ENCODE measurements at regions not wholly inside any gene's neighbourhood (a gene's known extent, or its start where the extent isn't known, plus 50 kb on each side); places are given as distances from the start of the nearest gene placed in this dataset.
"Not testable (repeated sequence)": the region's sequence is repeated elsewhere in the genome, so short reads cannot be mapped to it uniquely, and the experiment has no call there.

DNA sequence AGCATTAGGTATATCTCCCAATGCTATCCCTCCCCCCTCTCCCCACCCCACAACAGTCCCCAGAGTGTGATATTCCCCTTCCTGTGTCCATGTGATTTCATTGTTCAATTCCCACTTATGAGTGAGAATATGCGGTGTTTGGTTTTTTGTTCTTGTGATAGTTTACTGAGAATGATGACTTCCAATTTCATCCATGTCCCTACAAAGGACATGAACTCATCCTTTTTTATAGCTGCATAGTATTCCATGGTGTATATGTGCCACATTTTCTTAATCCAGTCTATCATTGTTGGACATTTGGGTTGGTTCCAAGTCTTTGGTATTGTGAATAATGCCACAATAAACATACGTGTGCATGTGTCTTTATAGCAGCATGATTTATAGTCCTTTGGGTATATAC, 194.6 kb upstream of the WSB1 start:
- not testable (repeated sequence) for DNase-seq

DNA sequence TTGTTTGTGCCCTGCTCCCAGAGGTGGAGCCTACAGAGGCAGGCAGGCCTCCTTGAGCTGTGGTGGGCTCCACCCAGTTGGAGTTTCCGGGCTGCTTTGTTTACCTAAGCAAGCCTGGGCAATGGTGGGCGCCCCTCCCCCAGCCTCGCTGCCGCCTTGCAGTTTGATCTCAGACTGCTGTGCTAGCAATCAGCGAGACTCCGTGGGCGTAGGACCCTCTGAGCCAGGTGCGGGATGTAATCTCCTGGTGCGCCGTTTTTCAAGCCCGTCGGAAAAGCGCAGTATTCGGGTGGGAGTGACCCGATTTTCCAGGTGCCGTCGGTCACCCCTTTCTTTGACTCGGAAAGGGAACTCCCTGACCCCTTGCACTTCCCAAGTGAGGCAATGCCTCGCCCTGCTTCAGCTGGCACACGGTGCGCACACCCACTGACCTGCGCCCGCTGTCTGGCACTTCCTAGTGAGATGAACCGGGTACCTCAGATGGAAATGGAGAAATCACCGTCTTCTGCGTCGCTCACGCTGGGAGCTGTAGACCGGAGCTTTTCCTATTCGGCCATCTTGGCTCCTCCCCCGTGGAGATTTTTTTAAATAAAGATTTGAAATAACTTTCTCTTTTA, 189.2 kb upstream of the WSB1 start:
- DNase-seq, result not testable (repeated sequence)

DNA sequence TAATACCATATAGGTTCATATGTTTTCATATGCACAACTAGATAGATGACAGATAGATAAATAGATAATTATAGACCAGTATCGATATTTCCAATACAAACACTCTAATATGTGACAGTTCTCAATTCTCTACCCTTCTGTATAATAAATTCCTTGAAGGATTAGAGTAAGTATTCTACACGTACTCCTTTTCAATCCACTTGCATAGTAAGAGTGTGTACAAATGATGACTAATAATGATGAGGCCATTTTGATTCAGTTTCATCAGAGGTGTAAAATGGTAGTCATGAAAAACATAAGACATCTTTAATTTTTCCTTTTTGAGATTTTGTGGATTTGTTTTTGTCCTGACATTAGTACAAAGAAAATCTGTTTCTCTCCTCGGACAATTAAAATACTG, 188.3 kb upstream of the WSB1 start:
- no peak for DNase-seq

DNA sequence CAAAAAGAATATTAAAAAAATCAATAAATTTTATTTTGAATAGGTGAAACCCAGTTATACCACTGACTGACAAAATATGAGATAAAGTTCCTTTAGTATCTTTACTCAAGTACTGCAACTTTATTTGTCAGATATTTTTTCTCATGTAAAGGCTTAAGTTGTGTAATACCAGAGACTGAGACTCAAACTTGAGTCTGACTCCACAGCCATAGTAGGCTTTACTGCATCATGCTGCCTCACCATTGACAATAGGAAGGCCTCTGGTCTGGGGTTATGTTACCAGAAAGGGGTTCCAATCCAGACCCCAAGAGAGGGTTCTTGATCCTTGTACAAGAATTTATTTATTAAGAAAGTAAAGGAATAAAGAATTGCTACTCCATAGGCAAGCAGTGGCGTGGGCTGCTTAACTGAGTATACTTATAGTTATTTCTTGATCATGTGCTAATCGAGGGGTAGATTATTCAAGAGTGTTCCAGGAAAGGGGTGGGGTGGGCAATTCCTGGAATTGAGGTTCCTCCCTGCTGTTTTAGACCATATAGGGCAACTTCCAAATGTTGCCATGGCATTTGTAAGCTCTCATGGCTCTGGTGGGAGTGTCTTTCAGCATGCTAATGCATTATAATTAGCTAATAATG, 187.4 kb upstream of the WSB1 start:
- DNase-seq, result no peak

DNA sequence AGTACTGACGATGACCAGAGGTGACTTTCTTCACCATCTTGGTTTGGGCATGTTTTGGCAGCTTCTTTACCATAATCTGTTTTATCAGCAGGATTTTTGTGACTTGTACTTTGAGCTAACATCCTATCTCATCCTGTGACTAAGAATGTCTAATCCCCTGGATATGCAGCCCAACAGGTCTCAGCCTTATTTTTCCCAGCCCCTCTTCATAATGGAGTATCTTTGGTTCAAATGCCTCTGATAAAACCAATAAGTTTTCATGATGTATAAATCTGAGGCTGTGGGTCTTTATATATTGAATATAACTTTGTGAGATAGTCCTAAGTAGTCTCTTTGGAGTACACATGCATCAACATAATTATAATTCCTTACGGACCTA, 186.9 kb upstream of the WSB1 start:
- DNase-seq, result no peak

DNA sequence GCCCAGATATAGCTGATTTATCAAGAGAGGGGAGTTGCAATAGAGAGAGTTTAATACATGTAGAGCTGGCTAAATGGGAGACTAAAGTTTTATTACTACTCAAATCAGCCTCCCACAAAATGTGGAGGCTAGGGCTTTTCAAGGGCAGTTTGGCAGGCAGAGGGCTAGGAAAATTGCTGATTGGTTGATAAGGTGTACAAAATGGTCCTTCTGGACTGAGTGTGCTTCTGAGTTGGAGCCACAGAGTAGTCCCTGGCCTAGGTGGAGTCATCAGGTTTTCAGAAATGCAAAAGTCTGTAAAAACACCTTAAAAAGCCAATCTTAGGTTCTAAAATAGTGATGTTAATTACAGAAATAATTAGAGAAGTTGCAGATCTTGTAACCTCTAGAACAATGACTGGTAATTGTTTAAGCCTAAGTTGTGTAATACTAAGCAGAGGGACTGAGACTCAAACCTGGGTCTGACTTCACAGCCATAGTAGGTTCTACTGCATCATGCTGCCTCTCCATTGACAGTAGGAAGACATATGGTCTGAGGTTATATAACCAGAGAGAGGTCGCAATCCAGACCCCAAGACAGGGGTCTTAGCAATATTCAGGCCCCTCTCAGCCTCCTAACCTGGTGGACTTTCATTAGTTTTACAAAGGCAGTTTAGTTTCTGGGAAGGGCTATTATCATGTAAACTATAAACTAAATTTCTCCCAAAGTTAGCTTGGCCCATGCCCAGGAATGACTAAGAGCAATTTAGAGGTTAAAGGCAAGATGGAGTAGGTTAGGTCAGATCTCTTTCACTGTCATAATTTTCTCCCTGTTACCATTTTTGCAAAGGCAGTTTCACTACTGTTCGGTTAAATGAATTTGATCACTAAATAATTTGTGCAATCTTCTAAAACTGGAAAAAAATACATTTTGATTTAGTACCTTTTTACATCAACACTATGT, 186.3 kb upstream of the WSB1 start:
- DNase-seq, result not testable (repeated sequence)

DNA sequence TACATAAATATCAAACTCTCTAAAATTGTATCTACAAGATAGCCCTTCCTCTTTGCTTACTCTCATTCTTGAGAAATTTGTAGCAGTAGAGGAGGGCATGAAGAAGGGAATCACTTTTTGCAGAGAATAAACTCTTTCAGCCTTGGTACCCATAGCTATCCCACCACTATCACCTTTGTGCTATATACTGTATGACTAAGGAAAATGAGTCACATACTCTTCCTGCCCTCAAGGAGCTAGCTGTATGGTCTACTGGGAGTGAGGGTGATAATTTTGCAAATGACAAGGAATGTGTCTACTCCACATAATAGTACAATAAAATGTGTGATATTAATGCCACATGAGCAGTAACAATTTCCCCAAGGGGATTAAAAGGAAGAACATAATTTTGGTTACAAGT, 184.6 kb upstream of the WSB1 start:
- no peak for DNase-seq

DNA sequence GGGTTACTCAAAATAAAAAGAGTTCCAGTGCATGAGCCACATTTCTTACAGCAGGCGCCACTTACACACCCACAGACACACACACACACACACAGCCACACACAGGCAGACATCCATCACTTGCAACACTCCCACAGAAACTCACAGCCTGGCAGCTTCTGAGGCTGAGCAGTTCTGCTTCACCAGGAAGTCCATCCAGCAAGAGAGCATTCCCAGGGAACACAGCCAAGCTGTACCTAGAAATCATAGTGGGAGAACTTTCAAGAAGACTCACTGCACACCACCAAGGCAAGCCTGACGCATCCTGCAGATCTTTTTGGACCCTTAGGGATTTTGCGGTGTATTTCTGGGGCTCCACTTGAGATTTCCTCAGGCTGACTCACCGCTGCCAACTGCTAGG, 140.9 kb upstream of the WSB1 start:
- no peak for DNase-seq

DNA sequence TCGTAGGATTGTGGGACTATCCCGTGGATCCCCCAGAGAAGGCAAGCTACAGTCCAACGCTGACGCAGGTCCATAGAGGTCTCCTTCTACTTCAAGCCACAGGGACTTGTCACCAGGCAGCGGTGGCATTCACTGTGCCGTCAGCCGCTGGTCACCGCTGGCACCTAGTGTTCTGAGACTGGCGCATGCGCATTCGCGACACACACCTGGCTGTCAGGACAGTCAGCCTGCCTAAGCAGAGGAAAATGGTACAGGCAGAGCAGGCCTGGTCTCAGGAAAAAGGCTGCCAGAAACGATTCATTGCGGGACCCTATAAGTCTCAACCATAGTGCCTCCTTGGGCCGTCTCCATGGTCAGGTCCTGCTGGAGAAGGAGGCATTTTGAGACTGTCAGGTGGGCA, 138.0 kb upstream of the WSB1 start:
- DNase-seq, result no peak

DNA sequence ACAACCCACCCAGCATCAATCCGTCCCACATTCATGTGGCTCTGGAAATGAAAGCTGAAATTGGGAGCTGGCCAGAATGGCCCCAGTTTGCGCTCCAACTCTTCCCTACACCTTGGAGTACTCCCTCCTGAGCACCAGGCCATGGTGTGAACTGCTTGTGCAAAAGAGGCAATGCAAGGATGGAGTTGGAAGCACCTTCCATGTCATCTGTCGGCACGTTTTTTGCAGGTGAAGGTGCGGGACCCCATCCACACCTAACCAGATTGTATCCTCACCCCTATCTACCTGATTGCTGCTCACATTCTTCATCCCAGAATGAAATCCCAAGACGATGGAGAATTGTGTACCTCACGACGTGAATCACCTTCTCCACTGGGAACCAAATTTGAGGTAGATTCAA, 136.6 kb upstream of the WSB1 start:
- no peak for DNase-seq

DNA sequence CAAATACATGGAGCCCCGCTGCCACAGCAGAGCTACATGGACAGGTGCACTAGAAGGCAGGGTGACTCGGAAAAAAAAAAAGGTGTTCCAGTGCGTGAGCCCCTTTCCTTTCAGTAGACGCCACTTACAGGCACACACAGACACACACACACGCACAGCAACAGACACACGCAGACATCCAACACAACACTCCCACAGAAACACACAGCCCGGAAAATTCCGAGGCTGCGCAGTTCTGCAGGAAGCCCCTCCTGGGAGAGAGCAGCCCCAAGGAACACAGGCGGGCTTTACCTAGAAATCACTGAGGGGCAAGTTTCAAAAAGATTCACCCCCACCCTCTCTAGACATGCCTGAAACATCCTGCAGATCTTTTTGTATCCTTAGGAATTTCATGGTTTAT, 136.0 kb upstream of the WSB1 start:
- no peak for DNase-seq

DNA sequence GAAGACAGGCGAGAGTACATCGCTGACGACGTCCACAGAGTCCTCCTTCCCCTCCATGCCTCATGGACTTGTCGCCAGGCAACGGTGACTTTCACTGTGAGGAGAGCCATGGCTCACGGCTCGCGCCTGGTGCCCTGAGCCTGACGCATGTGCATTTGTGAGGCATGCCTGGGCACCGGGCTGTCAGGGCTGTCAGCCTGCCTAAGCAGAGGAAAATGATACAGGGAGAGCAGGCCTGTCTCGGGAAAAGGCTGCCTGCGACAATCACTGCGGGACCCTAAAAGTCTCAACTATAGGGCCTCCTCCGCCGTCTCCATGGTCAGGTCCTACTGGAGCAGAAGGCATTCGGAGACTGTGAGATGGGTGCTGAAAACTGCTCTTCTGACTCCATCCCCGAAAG, 135.5 kb upstream of the WSB1 start:
- no peak for DNase-seq

DNA sequence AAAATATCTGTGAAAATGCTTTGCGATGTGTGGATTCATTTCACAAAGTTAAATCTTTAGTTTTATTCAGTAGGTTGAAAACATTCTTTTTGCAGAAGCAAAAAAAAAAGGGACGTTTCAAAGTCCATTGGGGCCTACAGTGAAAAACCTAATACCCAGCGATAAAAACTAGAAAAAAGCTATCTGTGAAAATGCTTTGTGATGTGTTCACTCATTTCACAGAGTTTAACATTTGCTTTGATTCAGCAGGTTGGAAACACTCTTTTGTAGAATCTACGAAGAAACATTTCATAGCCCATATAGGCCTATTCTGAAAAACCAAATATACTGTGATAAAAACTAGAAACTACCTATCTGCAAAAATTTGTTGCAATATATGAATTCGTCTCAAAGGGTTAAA, 113.6 kb upstream of the WSB1 start:
- DNase-seq, result no peak

DNA sequence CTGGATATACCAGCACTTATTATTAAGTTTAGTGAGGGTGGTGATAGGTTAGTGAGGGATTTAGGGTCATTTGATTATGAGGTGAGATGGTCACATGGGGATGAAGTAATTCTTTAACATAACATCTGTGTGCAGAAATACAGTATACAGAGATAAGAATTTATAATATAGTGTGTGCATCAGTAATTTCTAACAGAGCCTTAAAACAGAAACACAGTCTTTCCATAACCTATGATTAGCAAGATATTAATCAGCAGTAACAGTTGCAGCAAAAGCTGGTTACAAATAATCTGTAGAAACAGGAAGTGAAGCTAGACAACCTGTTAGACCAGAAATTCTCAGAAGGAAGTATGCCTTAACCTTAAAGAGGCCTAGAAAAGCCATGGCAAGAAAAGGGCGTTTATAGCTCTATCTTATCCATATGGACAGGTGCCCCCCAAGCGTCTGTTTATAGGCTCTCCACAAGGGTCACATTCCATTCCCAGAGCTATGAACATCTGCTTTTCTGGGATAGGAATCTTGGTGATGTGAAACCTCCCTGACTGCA, 112.5 kb upstream of the WSB1 start:
- not testable (repeated sequence) for DNase-seq

DNA sequence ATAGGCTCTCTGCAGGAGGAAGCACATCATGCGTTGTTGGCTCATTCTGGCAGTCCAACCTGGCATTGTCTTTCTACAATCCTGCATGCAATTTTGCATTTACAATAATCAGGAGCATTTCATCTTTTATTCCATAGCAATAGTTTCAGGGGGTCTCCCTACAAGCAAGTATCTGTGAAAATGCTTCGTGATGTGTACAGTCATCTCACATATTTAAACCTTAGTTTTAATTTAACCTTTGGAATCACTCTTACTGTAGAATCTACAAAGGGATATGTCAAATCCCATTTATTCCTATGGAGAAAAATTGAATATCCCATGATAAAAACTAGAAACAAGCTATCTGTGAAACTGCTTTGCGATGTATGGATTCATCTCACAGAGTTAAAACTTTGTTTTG, 112.0 kb upstream of the WSB1 start:
- DNase-seq, result no peak

DNA sequence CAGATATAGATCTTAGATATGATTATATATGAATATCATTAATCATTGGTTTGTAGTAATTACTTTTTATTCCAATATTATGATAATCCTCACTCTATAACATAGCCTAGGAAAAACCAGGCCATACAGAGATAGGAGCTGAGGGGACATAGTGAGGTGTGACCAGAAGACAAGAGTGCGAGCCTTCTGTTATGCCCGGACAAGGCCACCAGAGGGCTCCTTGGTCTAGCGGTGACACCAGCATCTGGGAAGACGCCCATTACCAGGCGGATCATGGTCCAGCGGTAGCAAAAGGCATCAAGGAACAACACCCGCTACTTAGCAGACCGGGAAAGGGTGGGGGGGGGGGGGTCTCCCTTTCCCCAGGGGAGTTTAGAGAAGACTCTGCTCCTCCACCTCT, 96.4 kb upstream of the WSB1 start:
- peak; percentile 29 for DNase-seq

DNA sequence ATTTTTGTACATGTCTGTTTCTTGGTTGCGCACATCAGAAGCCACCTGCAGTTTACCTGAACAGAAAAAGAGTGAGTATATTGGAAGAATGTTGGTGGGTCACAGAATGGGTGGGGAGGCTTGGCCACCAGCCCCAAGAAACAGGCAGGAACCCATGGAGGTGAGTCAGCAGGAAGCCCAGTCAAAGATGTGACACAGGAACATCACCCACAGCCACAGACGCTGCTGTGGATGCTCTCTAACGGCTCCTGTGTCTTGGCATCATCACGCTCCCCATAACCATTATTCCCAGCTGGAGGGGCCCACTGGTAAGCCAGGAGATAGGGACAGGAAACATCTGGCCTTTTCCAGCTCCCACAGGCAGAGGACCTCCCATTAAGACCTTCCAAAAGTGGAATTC, 94.0 kb upstream of the WSB1 start:
- no peak for DNase-seq

DNA sequence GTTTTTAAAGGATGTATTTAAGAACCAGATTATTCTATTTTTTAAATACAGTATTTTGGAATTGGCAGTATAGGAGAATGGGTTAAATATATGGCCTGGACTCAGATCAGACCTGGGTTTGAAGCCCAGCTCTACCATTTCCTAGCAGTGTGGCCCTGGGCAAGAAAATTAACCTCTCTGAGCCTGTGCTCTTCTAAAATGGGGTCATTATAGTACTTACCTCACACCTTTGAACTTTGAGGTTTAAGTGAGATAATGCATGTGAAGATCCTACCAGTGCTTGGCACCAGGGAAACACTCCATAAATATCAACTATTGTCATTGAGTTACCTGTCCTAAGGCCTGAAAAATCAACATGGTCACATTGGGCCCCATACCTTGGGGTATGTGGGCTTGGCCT, 93.4 kb upstream of the WSB1 start:
- no peak for DNase-seq

DNA sequence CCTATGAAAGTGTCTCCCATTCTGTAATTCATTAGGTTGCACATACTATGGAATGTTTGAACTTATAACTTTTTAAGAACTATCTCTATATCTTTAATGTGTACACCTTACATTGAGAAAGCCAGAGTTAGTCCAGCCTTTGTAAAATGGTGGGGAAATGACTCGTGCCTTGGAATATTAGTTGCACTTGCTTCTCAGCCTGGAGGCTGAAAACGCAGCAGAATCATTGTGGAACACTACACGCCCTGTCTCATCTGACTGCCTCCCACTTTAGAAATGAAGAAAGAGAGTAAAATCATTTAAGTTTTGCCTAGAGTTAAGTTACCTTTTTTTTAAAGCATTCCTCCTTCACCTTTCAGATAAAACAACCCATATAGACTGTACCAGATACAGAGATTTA, 90.7 kb upstream of the WSB1 start:
- no peak for DNase-seq

DNA sequence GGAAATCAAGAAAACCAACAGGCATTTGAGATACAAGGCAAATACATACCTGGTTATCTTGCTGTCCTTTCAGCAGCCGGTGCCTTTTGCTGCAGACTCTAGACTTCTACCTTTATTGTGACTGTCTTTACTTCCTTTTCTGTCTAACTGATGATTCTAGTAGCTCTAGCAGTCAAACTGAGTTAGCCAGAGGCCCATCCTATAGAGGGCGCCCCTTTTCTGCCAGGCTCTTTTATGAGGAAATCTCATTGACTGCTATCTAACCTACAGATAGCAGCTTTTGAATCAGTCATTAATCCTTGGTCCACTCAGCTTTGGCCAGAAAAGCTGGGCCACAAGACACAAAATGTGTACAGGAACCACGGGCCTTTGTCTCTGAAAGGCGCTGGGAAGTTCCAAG, 87.5 kb upstream of the WSB1 start:
- DNase-seq, result peak; percentile 18

DNA sequence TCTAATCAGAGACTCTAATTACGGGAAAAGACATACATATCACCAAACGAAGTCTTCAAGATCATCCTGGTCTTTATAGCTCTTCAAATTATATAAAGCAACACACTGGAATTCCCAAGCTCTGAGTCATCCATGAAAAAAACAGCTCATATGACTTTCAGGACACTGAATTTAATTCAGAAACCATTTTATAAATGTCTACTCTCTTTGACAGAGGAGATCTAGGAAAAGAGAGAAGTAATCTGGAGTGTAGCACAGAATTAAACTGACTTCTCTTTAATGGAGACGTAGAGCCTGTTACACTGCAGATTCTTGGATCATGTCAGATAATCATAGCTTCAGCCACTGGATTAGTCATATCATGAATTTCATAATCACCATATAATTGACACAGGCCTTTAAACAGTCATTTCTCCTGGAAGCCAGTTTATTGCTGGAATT, 86.8 kb upstream of the WSB1 start:
- DNase-seq, result no peak

DNA sequence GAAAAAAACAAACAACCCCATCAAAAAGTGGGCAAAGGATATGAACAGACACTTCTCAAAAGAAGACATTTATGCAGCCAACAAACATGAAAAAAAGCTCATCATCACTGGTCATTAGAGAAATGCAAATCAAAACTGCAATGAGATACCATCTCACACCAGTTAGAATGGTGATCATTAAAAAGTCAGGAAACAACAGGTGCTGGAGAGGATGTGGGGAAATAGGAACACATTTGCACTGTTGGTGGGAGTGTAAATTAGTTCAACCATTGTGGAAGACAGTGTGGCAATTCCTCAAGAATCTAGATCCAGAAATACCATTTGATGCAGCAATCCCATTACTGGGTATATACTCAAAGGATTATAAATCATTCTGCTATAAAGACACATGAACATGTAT, 85.5 kb upstream of the WSB1 start:
- DNase-seq, result not testable (repeated sequence)

DNA sequence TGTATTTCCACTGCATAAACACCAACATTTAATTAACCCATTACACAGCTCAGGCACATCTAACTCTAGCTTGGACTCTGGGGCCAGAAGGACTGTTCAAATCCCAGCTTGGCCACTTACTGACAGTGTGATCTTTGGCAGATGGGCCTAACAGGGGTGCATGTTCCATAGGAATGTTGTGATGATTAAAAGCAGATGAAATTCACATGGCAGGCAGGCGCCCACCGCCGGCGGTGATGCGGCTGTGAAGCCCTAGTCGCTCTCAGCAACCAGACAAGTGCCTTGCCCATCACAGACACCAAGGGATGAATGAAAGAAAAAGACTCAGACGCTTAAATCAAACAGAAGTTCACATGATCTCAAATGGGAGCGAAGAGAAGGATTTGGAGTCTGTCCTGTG, 84.6 kb upstream of the WSB1 start:
- no peak for DNase-seq

DNA sequence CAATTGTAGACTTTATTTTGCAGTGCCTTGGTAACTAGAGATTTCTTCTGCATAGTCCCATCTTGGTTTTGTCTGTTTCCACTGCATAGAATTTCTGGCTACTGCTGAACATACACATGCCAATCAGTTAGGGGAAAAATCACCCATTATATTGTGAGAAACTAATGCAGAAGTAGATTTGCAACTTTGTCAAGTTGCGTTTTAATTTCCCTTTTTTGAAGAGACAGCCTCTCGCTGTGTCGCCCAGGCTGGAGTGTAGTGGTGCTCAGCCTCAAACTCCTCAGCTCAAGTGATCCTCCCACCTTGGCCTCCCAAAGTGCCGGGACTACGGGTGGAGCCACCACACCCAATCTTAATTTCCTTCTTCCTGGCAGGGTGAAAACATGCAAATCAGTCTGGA, 83.1 kb upstream of the WSB1 start:
- DNase-seq, result not testable (repeated sequence)

All from activated CD4-positive, alpha-beta T cell treated with anti-CD3 and anti-CD28 coated beads for 48 hours (primary cell).